BJ (cell line): ENCODE measurements at regions not wholly inside any gene's neighbourhood (a gene's known extent, or its start where the extent isn't known, plus 50 kb on each side); places are given as distances from the start of the nearest gene placed in this dataset.

Source experiments
- CTCF ChIA-PET: fragments of 350-600 bp; formaldehyde crosslinking; extraction: SDS; loops from one replicate; lab custom pipeline; 2021; ENCODE audit warnings: antibody characterized with exemption, inconsistent platforms; lab: Yijun Ruan, JAX
- POLR2A ChIA-PET: fragments of 300-600 bp; sonication (Branson Sonifier 250); formaldehyde crosslinking; extraction: SDS; loops from one replicate; lab custom pipeline; 2021; ENCODE audit warnings: antibody characterized with exemption; lab: Charles Lee
- DNase-seq: peaks from one replicate; pipeline ENCODE4 v3.0.0-alpha.2; 2011; ENCODE audit warnings: low read depth
- H3K27me3 ChIP-seq: 2 replicates; pipeline ENCODE4 v1.6.0; 2011; ENCODE audit warnings: low read length; ENCODE audit not compliant: control insufficient read depth, insufficient read depth
- H3K36me3 ChIP-seq: 2 replicates; pipeline ENCODE4 v1.5.1; 2011; ENCODE audit warnings: low read length; ENCODE audit not compliant: control insufficient read depth, insufficient read depth
- H3K4me3 ChIP-seq: 2 replicates; pipeline ENCODE4 v1.5.1; 2011; ENCODE audit warnings: low read depth, mild to moderate bottlenecking, control low read depth, low read length
- TF ChIP-seq, protein P1 (sequence below): IDR thresholded peaks from 2 replicates; pipeline ENCODE4 v1.5.1; 2011; ENCODE audit warnings: low read depth, mild to moderate bottlenecking, control low read depth, inconsistent platforms, low read length, moderate library complexity; ENCODE audit not compliant: insufficient read depth

DNA sequence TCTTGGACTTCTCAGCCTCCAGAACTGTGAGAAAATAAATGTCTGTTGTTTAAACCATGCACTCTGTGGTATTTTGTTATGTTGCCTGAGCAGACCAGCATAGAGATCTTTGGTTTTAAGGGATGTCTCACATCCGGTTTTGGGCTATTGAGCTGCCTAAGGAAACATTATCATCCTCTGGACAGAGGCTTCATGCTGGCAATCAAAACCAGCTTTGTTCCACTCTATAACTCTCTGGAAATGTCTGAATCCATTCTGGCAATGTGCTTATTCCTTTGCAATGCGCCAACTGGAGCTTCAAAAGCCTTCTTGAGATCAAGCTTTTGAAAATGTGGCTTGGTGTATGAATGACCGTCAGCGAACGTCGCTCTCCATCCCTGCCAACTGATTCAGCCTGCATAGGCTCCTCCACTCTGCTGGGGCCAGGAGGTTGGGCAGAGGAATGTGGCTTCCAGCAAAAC lies 183.6 kb upstream of the MGAT5 start:
- ChIA-PET POLR2A (no interaction called here), CTCF (no interaction called here)
- Histone ChIP-seq H3K36me3 (no peaks in the 10 kb centered on the region), H3K27me3 (no peaks in the 10 kb centered on the region), H3K4me3 (no peak overlapping the region)
- TF ChIP-seq, protein P1, sequence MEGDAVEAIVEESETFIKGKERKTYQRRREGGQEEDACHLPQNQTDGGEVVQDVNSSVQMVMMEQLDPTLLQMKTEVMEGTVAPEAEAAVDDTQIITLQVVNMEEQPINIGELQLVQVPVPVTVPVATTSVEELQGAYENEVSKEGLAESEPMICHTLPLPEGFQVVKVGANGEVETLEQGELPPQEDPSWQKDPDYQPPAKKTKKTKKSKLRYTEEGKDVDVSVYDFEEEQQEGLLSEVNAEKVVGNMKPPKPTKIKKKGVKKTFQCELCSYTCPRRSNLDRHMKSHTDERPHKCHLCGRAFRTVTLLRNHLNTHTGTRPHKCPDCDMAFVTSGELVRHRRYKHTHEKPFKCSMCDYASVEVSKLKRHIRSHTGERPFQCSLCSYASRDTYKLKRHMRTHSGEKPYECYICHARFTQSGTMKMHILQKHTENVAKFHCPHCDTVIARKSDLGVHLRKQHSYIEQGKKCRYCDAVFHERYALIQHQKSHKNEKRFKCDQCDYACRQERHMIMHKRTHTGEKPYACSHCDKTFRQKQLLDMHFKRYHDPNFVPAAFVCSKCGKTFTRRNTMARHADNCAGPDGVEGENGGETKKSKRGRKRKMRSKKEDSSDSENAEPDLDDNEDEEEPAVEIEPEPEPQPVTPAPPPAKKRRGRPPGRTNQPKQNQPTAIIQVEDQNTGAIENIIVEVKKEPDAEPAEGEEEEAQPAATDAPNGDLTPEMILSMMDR, result no peak
- DNase-seq, result no peak

DNA sequence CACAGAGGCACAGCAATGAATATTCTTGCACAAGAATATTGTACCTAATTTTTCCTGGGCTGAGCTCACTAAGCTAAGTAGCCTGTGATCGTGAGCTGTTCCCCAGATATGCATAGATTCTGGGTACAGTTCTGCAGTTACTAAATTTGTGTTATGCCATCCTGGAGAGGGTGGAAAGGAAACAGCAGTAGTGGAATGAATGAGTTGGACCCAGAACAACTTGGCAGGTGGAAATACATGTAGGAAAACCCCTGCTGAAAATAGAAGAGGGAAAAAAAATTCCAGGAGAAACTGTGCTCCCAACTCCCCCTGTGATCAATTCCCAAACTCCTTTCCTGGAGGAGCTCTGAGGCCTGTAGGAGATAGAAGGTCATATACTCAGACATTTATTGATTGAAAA lies 181.5 kb upstream of the MGAT5 start:
- TF ChIP-seq, protein P1, result no peak
- H3K4me3 ChIP-seq, result no peak overlapping the region
- ChIA-PET CTCF (no interaction called here), POLR2A (no interaction called here)
- no peak for DNase-seq
- no peaks in the 10 kb centered on the region for H3K27me3 ChIP-seq
- H3K36me3 ChIP-seq, result no peaks in the 10 kb centered on the region

DNA sequence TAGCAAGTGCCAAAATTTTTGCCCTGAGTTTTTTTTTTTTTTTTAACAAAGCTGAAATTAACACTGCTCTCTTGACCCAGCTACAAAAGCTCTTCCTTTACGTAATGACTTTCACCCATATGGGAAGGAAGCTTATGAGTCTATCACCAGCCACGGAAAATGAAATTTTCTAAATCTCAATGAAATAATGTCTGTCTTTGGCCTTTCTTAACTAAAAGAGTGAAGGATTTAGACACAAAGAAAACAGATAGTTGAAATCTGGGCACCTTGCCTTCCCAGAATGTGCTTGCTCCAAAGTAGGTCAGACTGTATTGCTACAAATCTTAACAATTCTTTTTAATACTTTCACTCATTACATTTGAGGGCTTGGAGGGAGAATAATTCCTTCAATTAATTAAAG lies 180.8 kb upstream of the MGAT5 start:
- no peaks in the 10 kb centered on the region for H3K27me3 ChIP-seq
- TF ChIP-seq, protein P1, result no peak
- POLR2A ChIA-PET, result no interaction called here
- H3K36me3 ChIP-seq, result no peaks in the 10 kb centered on the region
- CTCF ChIA-PET, result interaction anchor here (0.6 kb wide), 1 partner anchor 382 kb away, joined by 3 read pairs; no protein-coding TSS in a partner anchor
- DNase-seq, result no peak
- no peak overlapping the region for H3K4me3 ChIP-seq

DNA sequence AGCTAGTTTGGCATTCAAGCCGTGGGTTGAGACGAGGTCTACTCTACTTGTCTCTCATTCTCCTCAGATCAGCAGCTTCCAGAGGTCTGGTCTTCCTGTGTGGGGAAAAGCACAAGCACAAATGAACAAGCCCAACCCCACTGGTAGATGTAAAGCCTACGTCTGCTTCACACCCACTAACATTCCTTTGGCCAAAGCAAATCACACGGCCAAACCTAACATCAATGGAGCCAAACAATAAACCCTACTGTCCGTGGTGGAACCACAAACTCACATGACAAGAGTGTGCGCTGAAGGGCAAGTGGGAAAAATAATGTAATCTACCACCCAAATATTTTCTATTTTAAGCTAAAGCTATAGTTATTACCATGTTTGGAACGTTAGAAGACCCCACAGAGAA lies 179.3 kb upstream of the MGAT5 start:
- no peak for DNase-seq
- TF ChIP-seq, protein P1, result no peak

DNA sequence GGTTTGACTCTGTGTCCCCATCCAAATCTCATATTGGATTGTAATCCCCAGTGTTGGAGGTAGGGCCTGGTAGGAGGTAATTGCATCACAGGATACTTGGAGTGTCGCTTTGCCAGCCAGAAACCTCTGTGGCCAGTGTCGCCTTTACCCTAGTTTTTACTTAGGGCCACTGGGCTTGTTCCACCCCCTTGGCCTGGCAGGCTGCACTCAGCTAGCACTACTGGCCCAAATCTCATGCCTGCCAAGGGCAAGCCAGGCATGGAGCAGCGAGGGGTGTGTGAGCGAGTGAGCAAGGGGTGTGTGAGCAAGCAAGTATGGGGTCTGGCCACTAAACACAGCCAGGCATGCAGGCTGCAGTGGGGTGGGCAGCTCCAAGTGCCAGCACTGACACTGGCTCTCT lies 178.7 kb upstream of the MGAT5 start:
- ChIA-PET CTCF (no interaction called here), POLR2A (no interaction called here)
- Histone ChIP-seq H3K4me3 (no peak overlapping the region), H3K27me3 (peaks cover 5% of the 10 kb centered on the region), H3K36me3 (no peaks in the 10 kb centered on the region)
- no peak for DNase-seq
- TF ChIP-seq, protein P1, result no peak

More for the DNA sequence above, 179.3 kb upstream of the MGAT5 start:
- H3K36me3 ChIP-seq, result no peaks in the 10 kb centered on the region
- ChIA-PET POLR2A (no interaction called here), CTCF (no interaction called here)
- peaks cover 5% of the 10 kb centered on the region for H3K27me3 ChIP-seq
- no peak overlapping the region for H3K4me3 ChIP-seq
